Endothelial cell of umbilical vein (primary cell): ENCODE measurements at regions not wholly inside any gene's neighbourhood (a gene's known extent, or its start where the extent isn't known, plus 50 kb on each side); places are given as distances from the start of the nearest gene placed in this dataset.

ENCODE experiments used
- CTCF ChIP-seq, 2 donors: IDR thresholded peaks; 1 replicate in 1 of 2; 2 replicates in 1 of 2; pipeline ENCODE4 v1.5.1; 2011; ENCODE audit warnings: low read length in 2 of 2, mild to moderate bottlenecking in 2 of 2, moderate library complexity in 2 of 2, control low read depth in 1 of 2, inconsistent platforms in 1 of 2, low read depth in 1 of 2; ENCODE audit not compliant: insufficient read depth in 1 of 2; ENCODE audit errors: extremely low read depth in 1 of 2
- EZH2 ChIP-seq: IDR thresholded peaks from 2 replicates; pipeline ENCODE4 v1.6.1; 2012; ENCODE audit warnings: borderline replicate concordance, low read depth, mild to moderate bottlenecking, moderate library complexity, low read length, inconsistent platforms; ENCODE audit not compliant: severe bottlenecking
- POLR2A ChIP-seq: IDR thresholded peaks from 2 replicates; pipeline ENCODE4 v1.6.1; 2012; ENCODE audit warnings: low read depth, mild to moderate bottlenecking, control low read depth, low read length
- POLR2AphosphoS5 ChIP-seq: IDR thresholded peaks from 2 replicates; pipeline ENCODE4 v1.6.1; 2012; ENCODE audit warnings: low read depth, mild to moderate bottlenecking, control low read depth, low read length, moderate library complexity; ENCODE audit not compliant: insufficient read depth

GRCh38 chr6:8180327-8181159 lies 78.2 kb upstream of the EEF1E1 start:
- TF ChIP-seq EZH2 (no peak), CTCF (IDR thresholded peaks at IDR 0.05; ENCODE audit: extremely low read depth in 1 of 2, insufficient read depth in 1 of 2, low read depth in 1 of 2, low read length in 2 of 2) (no peak), POLR2AphosphoS5 (no peak), POLR2A (no peak)
